ENCODE measurements at regions not wholly inside any gene's neighbourhood (a gene's known extent, or its start where the extent isn't known, plus 50 kb on each side); places are given as distances from the start of the nearest gene placed in this dataset.

DNA sequence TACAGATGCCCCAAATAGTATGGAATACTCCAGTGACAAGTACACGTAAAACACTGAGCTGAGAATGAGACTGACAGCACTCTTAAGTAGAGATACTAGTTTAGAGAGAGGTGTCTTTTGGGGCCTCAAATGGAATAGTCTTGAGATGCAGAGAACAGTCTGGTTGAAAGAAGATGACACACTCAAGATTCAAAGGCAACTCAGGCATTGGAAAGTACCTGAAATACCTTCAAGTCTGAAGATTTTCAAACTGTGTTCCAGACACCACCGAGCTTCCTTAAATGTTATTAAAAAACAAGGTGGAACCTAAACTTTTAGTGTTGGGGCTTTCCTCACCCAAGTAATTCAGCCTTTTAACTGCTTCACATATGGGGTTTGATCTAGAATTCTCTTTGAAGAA, 437.7 kb downstream of the OMA1 start (continued):
- TF ChIP-seq RAD21 (IDR thresholded peaks at IDR 0.05; ENCODE audit: insufficient read depth, low read depth, low read length): no peak
- TF ChIP-seq SREBF1 (IDR thresholded peaks at IDR 0.05; ENCODE audit: low read length): no peak
- TF ChIP-seq, protein P1, sequence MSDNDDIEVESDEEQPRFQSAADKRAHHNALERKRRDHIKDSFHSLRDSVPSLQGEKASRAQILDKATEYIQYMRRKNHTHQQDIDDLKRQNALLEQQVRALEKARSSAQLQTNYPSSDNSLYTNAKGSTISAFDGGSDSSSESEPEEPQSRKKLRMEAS (IDR thresholded peaks at IDR 0.05; ENCODE audit: low read depth, low read length): no peak
- no peak for TF ChIP-seq SUZ12 (IDR thresholded peaks at IDR 0.05; ENCODE audit: unreplicated experiment)
- no peak for TF ChIP-seq GABPA (IDR thresholded peaks at IDR 0.05; ENCODE audit: low read depth)
- TF ChIP-seq TAF1 (IDR thresholded peaks at IDR 0.05; ENCODE audit: borderline replicate concordance, low read depth, low read length): no peak
- TF ChIP-seq EZH2 (IDR thresholded peaks at IDR 0.05; ENCODE audit: borderline replicate concordance, control insufficient read depth, low read depth, low read length): no peak
- TF ChIP-seq IKZF2 (IDR thresholded peaks at IDR 0.05): peak in 1 of 2 experiments; percentile 10; a peak in 2 of 4 replicates
- TF ChIP-seq PAX8 (IDR thresholded peaks at IDR 0.05): no peak
- TF ChIP-seq BHLHE40 (IDR thresholded peaks at IDR 0.05; ENCODE audit: borderline replicate concordance in 1 of 2, low read depth in 2 of 2, low read length in 1 of 2): no peak
- TF ChIP-seq ATF7 (IDR thresholded peaks at IDR 0.05; ENCODE audit: low read depth): no peak
- no peak for TF ChIP-seq CBX3 (IDR thresholded peaks at IDR 0.05; ENCODE audit: borderline replicate concordance, low read depth)
- no peak; the same call in 1 of the 2 replicates for TF ChIP-seq NFIC (IDR thresholded peaks at IDR 0.05; ENCODE audit: low read depth, low read length)
- TF ChIP-seq, protein P2, sequence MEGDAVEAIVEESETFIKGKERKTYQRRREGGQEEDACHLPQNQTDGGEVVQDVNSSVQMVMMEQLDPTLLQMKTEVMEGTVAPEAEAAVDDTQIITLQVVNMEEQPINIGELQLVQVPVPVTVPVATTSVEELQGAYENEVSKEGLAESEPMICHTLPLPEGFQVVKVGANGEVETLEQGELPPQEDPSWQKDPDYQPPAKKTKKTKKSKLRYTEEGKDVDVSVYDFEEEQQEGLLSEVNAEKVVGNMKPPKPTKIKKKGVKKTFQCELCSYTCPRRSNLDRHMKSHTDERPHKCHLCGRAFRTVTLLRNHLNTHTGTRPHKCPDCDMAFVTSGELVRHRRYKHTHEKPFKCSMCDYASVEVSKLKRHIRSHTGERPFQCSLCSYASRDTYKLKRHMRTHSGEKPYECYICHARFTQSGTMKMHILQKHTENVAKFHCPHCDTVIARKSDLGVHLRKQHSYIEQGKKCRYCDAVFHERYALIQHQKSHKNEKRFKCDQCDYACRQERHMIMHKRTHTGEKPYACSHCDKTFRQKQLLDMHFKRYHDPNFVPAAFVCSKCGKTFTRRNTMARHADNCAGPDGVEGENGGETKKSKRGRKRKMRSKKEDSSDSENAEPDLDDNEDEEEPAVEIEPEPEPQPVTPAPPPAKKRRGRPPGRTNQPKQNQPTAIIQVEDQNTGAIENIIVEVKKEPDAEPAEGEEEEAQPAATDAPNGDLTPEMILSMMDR (IDR thresholded peaks at IDR 0.05 in 2 of 3, conservative IDR thresholded peaks at IDR 0.05 in 1 of 3; ENCODE audit: control insufficient read depth in 2 of 3, extremely low read depth in 1 of 3, insufficient read depth in 1 of 3, low read depth in 3 of 3, low read length in 3 of 3): no peak
- TF ChIP-seq, protein P3, sequence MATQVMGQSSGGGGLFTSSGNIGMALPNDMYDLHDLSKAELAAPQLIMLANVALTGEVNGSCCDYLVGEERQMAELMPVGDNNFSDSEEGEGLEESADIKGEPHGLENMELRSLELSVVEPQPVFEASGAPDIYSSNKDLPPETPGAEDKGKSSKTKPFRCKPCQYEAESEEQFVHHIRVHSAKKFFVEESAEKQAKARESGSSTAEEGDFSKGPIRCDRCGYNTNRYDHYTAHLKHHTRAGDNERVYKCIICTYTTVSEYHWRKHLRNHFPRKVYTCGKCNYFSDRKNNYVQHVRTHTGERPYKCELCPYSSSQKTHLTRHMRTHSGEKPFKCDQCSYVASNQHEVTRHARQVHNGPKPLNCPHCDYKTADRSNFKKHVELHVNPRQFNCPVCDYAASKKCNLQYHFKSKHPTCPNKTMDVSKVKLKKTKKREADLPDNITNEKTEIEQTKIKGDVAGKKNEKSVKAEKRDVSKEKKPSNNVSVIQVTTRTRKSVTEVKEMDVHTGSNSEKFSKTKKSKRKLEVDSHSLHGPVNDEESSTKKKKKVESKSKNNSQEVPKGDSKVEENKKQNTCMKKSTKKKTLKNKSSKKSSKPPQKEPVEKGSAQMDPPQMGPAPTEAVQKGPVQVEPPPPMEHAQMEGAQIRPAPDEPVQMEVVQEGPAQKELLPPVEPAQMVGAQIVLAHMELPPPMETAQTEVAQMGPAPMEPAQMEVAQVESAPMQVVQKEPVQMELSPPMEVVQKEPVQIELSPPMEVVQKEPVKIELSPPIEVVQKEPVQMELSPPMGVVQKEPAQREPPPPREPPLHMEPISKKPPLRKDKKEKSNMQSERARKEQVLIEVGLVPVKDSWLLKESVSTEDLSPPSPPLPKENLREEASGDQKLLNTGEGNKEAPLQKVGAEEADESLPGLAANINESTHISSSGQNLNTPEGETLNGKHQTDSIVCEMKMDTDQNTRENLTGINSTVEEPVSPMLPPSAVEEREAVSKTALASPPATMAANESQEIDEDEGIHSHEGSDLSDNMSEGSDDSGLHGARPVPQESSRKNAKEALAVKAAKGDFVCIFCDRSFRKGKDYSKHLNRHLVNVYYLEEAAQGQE (IDR thresholded peaks at IDR 0.05; ENCODE audit: low read depth, low read length): no peak
- no peak for TF ChIP-seq FOXM1 (IDR thresholded peaks at IDR 0.05; ENCODE audit: low read depth, low read length)
- TF ChIP-seq EP300 (IDR thresholded peaks at IDR 0.05; ENCODE audit: borderline replicate concordance in 1 of 2, control insufficient read depth in 1 of 2, low read depth in 2 of 2, low read length in 2 of 2): no peak
- no peak for TF ChIP-seq NR2C1 (IDR thresholded peaks at IDR 0.05)
- TF ChIP-seq RAD51 (IDR thresholded peaks at IDR 0.05): no peak
- no peak for TF ChIP-seq SMARCA5 (IDR thresholded peaks at IDR 0.05)
- TF ChIP-seq, protein P4, sequence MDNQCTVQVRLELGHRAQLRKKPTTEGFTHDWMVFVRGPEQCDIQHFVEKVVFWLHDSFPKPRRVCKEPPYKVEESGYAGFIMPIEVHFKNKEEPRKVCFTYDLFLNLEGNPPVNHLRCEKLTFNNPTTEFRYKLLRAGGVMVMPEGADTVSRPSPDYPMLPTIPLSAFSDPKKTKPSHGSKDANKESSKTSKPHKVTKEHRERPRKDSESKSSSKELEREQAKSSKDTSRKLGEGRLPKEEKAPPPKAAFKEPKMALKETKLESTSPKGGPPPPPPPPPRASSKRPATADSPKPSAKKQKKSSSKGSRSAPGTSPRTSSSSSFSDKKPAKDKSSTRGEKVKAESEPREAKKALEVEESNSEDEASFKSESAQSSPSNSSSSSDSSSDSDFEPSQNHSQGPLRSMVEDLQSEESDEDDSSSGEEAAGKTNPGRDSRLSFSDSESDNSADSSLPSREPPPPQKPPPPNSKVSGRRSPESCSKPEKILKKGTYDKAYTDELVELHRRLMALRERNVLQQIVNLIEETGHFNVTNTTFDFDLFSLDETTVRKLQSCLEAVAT (IDR thresholded peaks at IDR 0.05): no peak
- TF ChIP-seq EGR1 (IDR thresholded peaks at IDR 0.05; ENCODE audit: borderline replicate concordance in 1 of 2, low read depth in 2 of 2, low read length in 2 of 2): no peak
- no peak for TF ChIP-seq MEF2B (IDR thresholded peaks at IDR 0.05; ENCODE audit: partially characterized antibody, poor library complexity, severe bottlenecking)
- TF ChIP-seq SMC3 (IDR thresholded peaks at IDR 0.05; ENCODE audit: borderline replicate concordance, low read length): no peak
- TF ChIP-seq IRF4 (IDR thresholded peaks at IDR 0.05; ENCODE audit: low read depth, low read length): no peak
- peak; percentile 21 for TF ChIP-seq IKZF1 (conservative IDR thresholded peaks at IDR 0.05)

Measured in GM12878 (cell line).